C1 segment of cervical spinal cord (tissue), 14 donors: ENCODE measurements at regions not wholly inside any gene's neighbourhood (a gene's known extent, or its start where the extent isn't known, plus 50 kb on each side); places are given as distances from the start of the nearest gene placed in this dataset.
"Not testable (repeated sequence)": the region's sequence is repeated elsewhere in the genome, so short reads cannot be mapped to it uniquely, and the experiment has no call there.

Experiments
- DNase-seq, 14 donors: peaks; one replicate each; lab custom pipeline; 2025; lab: John Stamatoyannopoulos, UW

DNA sequence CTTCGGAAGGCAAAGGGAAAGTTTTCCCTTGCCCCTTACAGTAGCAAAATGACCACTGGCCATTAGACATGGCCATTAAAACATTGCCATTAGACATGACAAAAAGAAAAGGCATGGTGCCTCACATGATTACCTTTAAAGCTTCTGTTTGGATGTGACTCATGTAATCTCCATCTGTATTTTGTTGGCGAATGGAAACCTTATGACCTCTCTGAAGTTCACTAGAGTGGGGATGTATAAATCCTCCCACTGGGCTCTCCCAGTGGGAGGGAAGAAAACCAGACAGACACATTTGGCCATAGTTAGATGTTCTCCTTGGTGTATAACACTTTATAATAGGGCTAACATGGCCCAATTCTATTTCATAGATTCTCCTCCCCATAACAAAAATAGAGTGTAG lies 152.6 kb downstream of the MAGEB17 start:
- no peak for DNase-seq

- DNase-seq = no peak
Observed at GRCh38 chrX:16320765-16321355, 153.6 kb downstream of the MAGEB17 start.

- DNase-seq = no peak
Observed at GRCh38 chrX:16333453-16333852, 166.2 kb downstream of the MAGEB17 start.

- no peak for DNase-seq
Observed at GRCh38 chrX:16335181-16335580, 167.9 kb downstream of the MAGEB17 start.

DNA sequence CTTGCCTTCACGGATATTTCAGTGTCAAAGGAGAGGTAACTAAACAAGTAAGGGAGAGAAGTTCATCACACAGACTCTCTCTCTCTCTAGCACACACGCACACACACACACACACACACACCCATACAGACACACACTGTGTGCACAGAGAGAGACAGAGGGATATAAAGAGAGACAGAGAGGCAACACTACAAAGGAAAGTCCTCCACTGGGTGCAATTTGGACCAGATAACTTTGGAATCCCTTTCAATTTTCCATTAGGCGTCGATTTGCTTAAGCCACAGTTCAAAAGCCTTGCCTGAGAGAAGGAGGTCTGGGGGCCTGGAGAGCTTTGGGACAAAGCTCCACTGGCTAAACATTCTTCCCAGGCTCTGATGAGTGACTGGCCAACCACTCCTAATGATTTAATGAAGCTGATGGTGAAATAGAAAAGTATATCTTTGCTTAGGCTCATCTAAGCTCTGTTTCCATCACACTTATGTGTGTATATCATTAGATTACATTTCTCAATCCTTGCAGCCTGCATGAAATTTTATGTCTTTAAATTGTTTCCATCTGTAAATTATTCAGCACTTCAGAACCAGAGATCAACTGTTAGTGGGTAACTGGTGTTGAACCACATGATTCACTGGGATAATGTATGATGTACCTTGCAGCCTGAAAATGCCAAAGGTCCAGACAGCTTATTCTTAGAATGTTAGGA lies 180.8 kb downstream of the MAGEB17 start:
- DNase-seq = no peak

DNA sequence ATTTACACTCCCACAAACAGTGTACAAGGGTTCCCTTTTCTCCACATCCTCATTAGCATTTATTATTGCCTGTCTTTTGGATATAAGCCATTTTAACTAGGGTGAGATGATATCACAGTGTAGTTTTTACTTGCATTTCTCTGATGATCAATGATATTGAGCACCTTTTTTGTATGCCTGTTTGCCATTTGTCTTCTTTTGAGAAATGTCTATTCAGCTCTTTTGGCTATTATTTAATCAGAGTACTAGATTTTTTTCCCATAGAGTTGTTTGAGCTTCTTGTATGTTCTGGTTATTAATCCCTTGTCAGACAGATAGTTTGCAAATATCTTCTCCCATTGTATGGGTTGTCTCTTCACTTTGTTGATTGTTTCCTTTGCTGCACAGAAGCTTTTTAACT lies 190.6 kb downstream of the MAGEB17 start:
- no peak for DNase-seq

- DNase-seq = not testable (repeated sequence)
Observed at GRCh38 chrX:16360056-16360455, 192.8 kb downstream of the MAGEB17 start.

DNA sequence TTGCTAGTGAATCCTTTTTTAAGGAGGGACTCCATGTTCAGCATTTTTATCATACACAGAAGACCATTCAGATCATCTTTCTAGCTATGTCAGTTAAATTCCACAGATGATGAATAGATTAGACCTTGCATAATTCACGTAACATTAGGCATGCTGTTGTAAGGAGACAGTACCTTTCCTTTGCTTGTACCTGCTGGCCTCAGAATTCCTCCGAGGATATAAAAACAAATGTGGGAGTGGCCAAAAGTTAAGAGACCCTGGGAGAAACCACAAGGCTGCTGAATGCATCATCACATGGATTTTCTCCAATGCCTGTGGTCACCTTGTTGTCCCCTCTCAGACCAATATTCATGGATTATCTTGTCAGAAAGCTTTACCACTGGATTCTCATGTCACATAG lies 201.4 kb downstream of the MAGEB17 start:
- DNase-seq = no peak

DNA sequence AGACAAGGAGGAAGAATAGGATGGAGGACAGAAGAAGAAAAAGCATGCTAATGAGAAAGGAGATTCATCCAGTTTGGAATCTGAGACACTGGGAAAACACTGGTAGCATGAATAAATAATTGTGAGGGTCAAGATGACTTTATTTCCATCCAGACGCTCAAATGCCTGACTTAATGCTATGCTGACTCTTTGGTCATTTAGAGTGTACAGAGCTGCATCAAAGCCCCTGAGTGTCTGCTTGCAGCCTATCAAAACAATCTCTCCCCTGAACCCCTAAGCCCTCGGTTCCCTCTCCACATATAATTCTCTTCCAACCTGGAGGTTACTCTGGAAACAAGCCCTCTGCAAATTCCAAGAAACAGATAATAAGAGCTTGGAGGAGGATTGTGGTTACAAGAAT lies 208.8 kb downstream of the MAGEB17 start:
- no peak for DNase-seq

GRCh38 chrX:16386126-16386525 lies 218.8 kb downstream of the MAGEB17 start:
- DNase-seq = no peak

DNA sequence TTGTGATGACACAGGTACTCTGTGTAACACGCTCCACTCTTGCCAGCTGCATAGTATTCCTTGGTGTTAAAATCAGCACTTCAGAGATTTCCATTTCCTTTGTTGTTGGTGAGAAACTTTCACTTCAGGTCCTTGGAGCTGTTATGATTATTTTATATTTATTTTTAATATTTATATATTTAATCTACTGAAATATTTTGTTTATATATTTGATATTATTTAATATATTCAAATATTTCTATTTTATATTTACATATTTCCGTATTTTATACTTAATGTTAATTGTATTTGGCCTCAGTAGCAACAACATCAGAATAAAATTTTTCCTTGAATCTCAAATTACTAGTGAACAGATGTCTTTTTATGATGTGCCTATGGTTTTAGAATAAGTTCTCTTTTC lies 225.3 kb downstream of the MAGEB17 start:
- no peak for DNase-seq

DNA sequence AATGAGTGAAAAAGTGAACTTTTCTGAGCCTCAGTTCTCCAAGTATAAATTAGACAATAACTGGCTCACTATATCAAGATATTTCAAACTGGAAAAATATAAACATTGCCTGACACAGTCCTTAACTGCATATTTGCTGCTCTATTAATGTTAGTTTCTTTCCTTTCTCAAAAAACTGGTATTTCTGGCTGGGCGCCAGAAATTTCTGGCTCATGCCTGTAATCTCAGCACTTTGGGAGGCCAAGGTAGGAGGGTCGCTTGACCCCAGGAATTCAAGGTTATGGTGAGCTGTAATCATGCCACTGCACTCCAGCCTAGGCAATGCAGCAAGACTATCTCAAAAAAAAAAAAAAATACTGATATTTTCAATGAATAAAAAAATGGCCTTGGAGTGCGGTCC lies 227.0 kb downstream of the MAGEB17 start:
- DNase-seq = no peak

- DNase-seq = no peak
Observed at GRCh38 chrX:16403808-16404207, 236.5 kb downstream of the MAGEB17 start.

GRCh38 chrX:16416588-16416987 lies 233.4 kb upstream of the S100G start:
- DNase-seq = no peak

DNA sequence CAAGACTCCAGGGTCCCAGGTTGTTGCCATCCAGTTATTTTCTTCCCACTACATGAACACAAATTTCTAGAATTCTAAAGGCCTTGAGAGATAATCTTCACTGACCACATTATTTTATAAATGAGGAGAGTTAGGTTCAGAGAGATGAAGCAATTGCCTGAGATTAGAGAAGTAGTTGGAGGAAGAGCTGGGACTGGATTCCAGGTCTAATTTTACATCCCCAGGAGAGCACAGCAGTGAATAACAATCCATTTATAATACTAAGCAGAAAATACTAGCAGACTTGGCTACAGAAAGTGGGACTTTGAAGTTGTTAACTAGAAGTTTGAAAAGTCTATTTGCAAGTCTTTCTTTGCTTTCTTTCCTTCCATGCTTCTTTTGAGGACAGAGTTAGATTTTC lies 231.3 kb upstream of the S100G start:
- no peak for DNase-seq

GRCh38 chrX:16427668-16428067 lies 222.3 kb upstream of the S100G start:
- no peak for DNase-seq

DNA sequence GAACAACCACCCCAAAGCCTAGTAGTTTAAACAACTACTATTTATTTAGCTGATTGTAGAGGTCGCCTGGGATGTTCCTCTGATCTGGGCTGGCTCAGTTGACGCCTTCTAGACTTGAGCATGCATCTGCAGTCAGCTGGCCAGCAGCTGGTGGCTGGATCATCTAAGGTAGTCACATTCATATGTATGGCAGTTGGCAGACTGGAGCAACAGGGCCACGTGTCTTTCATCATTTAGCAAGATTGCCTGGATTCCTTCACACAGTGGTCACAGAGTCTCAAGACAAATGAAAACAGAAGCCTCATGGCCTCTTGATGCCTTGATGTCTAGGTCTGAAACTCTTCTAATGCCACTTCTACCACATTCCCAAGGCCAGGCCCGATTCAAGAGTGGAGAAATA lies 220.6 kb upstream of the S100G start:
- no peak for DNase-seq

GRCh38 chrX:16431266-16431665 lies 218.7 kb upstream of the S100G start:
- DNase-seq = no peak

DNA sequence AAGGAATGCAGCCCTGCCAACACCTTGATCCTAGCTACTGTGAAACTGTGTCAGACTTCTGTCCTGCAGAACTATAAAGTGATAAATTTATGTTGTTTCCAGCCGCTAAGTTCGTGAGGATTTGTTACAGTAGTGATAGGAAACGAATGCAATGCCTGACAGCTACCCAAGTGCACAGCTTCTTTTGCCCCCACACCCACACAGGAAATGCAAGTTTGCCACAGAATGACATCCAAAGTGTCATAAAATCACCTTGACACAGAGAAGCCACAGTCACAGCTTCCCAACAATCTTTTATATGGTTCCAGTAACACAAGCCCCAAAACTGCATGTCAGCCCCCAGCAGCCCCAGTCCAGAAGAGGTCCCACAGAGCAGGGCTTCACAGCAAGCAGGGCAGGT lies 216.9 kb upstream of the S100G start:
- no peak for DNase-seq

DNA sequence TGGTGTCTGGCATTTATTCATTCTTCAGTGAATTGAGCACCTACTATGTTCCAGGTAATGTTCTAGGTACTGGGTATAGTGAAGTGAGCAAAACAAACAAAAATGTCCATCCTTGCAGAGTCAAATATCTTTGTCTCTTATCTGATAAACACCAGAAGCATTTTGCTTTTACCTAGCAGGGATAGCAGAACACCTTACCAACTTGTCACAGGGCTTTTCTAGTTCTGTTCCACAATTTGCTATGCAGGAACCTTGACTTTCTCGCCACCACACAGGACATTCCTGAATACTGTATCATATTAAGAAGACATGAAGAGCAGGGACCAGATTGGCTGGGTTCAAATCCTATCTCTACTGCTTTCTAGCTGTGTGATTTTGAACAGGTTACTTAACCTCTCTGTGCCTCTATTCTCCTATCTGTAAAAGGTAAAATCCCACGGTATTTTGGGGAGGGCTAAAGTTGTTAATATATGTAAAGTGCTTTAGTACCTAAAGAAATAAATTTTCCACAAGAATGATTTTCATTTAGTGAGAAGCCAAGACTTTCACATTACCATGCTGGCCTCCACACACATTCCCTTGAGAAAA lies 214.5 kb upstream of the S100G start:
- no peak for DNase-seq

GRCh38 chrX:16436348-16437188 lies 213.4 kb upstream of the S100G start:
- peak in 9 of 14 donors; percentile 3 to 41 (median 24) for DNase-seq

GRCh38 chrX:16440446-16440845 lies 209.5 kb upstream of the S100G start:
- DNase-seq = no peak
